RWPE2 (cell line): ENCODE measurements at regions not wholly inside any gene's neighbourhood (a gene's known extent, or its start where the extent isn't known, plus 50 kb on each side); places are given as distances from the start of the nearest gene placed in this dataset.
"Not testable (repeated sequence)": the region's sequence is repeated elsewhere in the genome, so short reads cannot be mapped to it uniquely, and the experiment has no call there.

Experiments used
- ATAC-seq: fragments of 200-7000 bp; cut with Tn5 transposase; 3 replicates; pipeline ENCODE4 v1.9.1; 2021; ENCODE audit warnings: low read depth
- DNase-seq: peaks from one replicate; pipeline ENCODE4 v3.0.0-alpha.2; 2020; ENCODE audit warnings: low spot score
- H3K27ac ChIP-seq: fragments of 450-650 bp; 2 replicates; pipeline ENCODE4 v1.5.1; 2017; ENCODE audit warnings: mild to moderate bottlenecking; ENCODE audit not compliant: poor library complexity, severe bottlenecking
- H3K27me3 ChIP-seq: fragments of 250-450 bp; sonication (Bioruptor Pico); 2 replicates; pipeline ENCODE4 v1.5.1; 2021; ENCODE audit warnings: mild to moderate bottlenecking, moderate library complexity; ENCODE audit not compliant: insufficient read depth, poor library complexity, severe bottlenecking
- H3K36me3 ChIP-seq: fragments of 250-450 bp; sonication (Bioruptor Pico); 2 replicates; pipeline ENCODE4 v1.5.1; 2020; ENCODE audit warnings: low read depth, mild to moderate bottlenecking, moderate library complexity
- H3K4me1 ChIP-seq: fragments of 250-450 bp; sonication (Bioruptor Pico); 2 replicates; pipeline ENCODE4 v1.5.1; 2021; ENCODE audit warnings: mild to moderate bottlenecking, moderate library complexity; ENCODE audit not compliant: insufficient read depth, poor library complexity, severe bottlenecking
- H3K4me3 ChIP-seq: fragments of 250-450 bp; sonication (Bioruptor Pico); 2 replicates; pipeline ENCODE4 v1.5.1; 2021; ENCODE audit warnings: mild to moderate bottlenecking, moderate library complexity; ENCODE audit not compliant: severe bottlenecking
- H3K9me3 ChIP-seq: fragments of 250-450 bp; sonication (Bioruptor Pico); 2 replicates; pipeline ENCODE4 v1.5.1; 2021; ENCODE audit warnings: mild to moderate bottlenecking, moderate library complexity; ENCODE audit not compliant: severe bottlenecking
- CTCF ChIP-seq: fragments of 450-650 bp; IDR thresholded peaks from one replicate; pipeline ENCODE4 v1.5.1; 2017; ENCODE audit warnings: mild to moderate bottlenecking, moderate library complexity; ENCODE audit not compliant: poor library complexity, severe bottlenecking

GRCh38 chr6:67493682-67494081, 1141.4 kb upstream of the ADGRB3 start:
- DNase-seq (no peak), ATAC-seq (no peak)
- Histone ChIP-seq H3K27me3 (no peaks in the 10 kb centered on the region), H3K27ac (no peak overlapping the region), H3K36me3 (no peaks in the 10 kb centered on the region), H3K4me3 (no peak overlapping the region), H3K4me1 (no peaks in the 10 kb centered on the region), H3K9me3 (no peaks in the 10 kb centered on the region)
- TF ChIP-seq CTCF = no peak

GRCh38 chr6:67475700-67476099, 1159.4 kb upstream of the ADGRB3 start:
- Histone ChIP-seq H3K27me3 (no peaks in the 10 kb centered on the region), H3K27ac (no peak overlapping the region), H3K4me3 (no peak overlapping the region), H3K9me3 (no peaks in the 10 kb centered on the region), H3K36me3 (no peaks in the 10 kb centered on the region), H3K4me1 (no peaks in the 10 kb centered on the region)
- TF ChIP-seq CTCF = no peak
- ATAC-seq (no peak), DNase-seq (no peak)

GRCh38 chr6:67467341-67467740, 1167.7 kb upstream of the ADGRB3 start:
- no peak for ATAC-seq
- H3K4me3 ChIP-seq = no peak overlapping the region
- no peaks in the 10 kb centered on the region for H3K4me1 ChIP-seq
- H3K27me3 ChIP-seq = no peaks in the 10 kb centered on the region
- no peak for TF ChIP-seq CTCF
- no peaks in the 10 kb centered on the region for H3K9me3 ChIP-seq
- DNase-seq = no peak
- H3K36me3 ChIP-seq = no peaks in the 10 kb centered on the region
- H3K27ac ChIP-seq = no peak overlapping the region

- not testable (repeated sequence) for H3K9me3 ChIP-seq, H3K27ac ChIP-seq, DNase-seq, H3K4me3 ChIP-seq, H3K4me1 ChIP-seq, ATAC-seq, H3K36me3 ChIP-seq, H3K27me3 ChIP-seq
Measured at GRCh38 chr6:67462725-67463124, 1172.4 kb upstream of the ADGRB3 start.

- no peak for TF ChIP-seq CTCF
- Histone ChIP-seq H3K4me1 (no peaks in the 10 kb centered on the region), H3K4me3 (no peak overlapping the region), H3K36me3 (no peaks in the 10 kb centered on the region), H3K9me3 (no peaks in the 10 kb centered on the region), H3K27me3 (no peaks in the 10 kb centered on the region), H3K27ac (no peak overlapping the region)
- no peak for DNase-seq
- ATAC-seq = no peak
Measured at GRCh38 chr6:67459556-67459955, 1175.5 kb upstream of the ADGRB3 start.
